Activated T-helper 2 cell treated with anti-CD3 and anti-CD28 coated beads, Interferon-gamma antibody, Interleukin-2, Interleukin-4, amounts not matched to agents 10 μg/mL and 5 μg/mL and 100 μg/mL, durations not matched to agents 14 hours and 24 hours and 36 hours (primary cell): ENCODE measurements at regions not wholly inside any gene's neighbourhood (a gene's known extent, or its start where the extent isn't known, plus 50 kb on each side); places are given as distances from the start of the nearest gene placed in this dataset.
"Not testable (repeated sequence)": the region's sequence is repeated elsewhere in the genome, so short reads cannot be mapped to it uniquely, and the experiment has no call there.

Experiments
- DNase-seq: peaks from one replicate; pipeline ENCODE4 v3.0.0; 2021; ENCODE audit warnings: low spot score
- H3K27ac Mint-ChIP-seq: one replicate; pipeline ENCODE4 v1.8.0; 2021; ENCODE audit warnings: mixed read lengths
- H3K27me3 Mint-ChIP-seq: one replicate; pipeline ENCODE4 v1.8.0; 2021; ENCODE audit warnings: low read depth, mixed read lengths
- H3K36me3 Mint-ChIP-seq: one replicate; pipeline ENCODE4 v1.8.0; 2021; ENCODE audit warnings: low read depth, mixed read lengths
- H3K4me1 Mint-ChIP-seq: one replicate; pipeline ENCODE4 v1.8.0; 2021; ENCODE audit warnings: low read depth, mixed read lengths
- H3K4me3 Mint-ChIP-seq: one replicate; pipeline ENCODE4 v1.8.0; 2021; ENCODE audit warnings: low read depth, mild to moderate bottlenecking, moderate library complexity, mixed read lengths
- H3K9me3 Mint-ChIP-seq: one replicate; pipeline ENCODE4 v1.8.0; 2021; ENCODE audit warnings: mixed read lengths
- intact Hi-C: fragments of 100-400 bp; cut with micrococcal nuclease; formaldehyde crosslinking; loops from one replicate; pipeline ENCODE4 v1.15.1; 2023

DNA sequence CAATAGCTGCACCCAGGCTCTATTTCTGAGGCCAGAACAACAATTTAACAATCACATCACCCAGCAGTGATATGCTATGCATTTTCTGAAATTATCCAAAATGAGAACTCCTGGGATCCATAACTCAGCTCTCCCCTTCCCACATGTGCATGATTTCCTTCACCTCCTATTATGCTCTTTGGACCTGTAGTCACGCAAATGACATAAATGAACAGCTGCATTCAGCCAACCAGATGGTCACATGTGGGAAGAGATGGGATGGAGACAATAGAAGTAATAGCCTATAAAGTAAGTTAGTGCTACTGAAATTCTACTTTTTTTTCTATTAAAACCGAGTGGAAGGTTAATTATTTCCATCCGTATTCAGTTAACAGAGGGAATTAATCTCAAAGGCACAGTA, 662.1 kb upstream of the ID4 start:
- H3K27ac Mint-ChIP-seq: no peak overlapping the region
- intact Hi-C loops: no loop called here
- no peaks in the 10 kb centered on the region for H3K4me1 Mint-ChIP-seq

DNA sequence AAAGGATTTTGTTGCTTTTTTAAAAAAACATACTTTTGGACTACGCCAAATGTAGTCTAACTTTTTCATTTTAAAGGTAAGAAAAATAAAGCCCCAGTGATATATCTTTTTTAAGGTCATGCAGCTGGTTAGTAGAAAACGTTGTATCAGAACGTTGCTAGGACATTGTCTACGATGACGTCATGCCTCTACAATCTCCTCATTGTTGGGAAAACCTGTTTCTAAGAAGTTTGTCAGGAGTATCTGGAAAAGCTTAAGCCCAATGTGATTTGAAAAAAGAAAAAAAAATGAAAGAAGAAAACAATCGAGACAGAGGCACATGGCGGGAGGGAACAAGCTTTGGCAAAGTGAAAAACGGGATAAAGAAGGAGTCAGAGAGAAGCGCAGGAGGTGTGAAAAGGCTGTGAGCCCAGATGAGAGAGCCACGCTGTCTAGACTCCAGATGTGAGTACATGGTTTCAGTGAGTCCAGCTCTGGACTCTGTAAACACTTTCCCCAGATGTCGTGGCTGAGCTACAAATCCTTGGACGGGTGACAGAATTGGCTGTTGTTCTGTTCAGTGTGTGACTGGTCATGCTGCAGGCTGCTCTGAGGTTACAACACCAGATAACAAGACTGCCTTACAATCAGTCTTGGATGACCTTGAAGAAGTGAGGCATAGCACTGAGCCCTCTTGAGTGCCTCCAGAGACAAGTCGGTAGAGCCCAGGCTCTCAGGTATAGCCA, 656.7 kb upstream of the ID4 start:
- H3K9me3 Mint-ChIP-seq: peaks cover 26% of the 10 kb centered on the region
- H3K27ac Mint-ChIP-seq: no peak overlapping the region
- no peak overlapping the region for H3K4me3 Mint-ChIP-seq
- no peaks in the 10 kb centered on the region for H3K27me3 Mint-ChIP-seq
- intact Hi-C loops: no loop called here
- H3K36me3 Mint-ChIP-seq: no peaks in the 10 kb centered on the region
- DNase-seq: no peak
- H3K4me1 Mint-ChIP-seq: no peaks in the 10 kb centered on the region

More for the DNA sequence above, 662.1 kb upstream of the ID4 start:
- no peak overlapping the region for H3K4me3 Mint-ChIP-seq
- no peak for DNase-seq
- H3K27me3 Mint-ChIP-seq: no peaks in the 10 kb centered on the region
- H3K36me3 Mint-ChIP-seq: no peaks in the 10 kb centered on the region
- H3K9me3 Mint-ChIP-seq: peaks cover 21% of the 10 kb centered on the region

DNA sequence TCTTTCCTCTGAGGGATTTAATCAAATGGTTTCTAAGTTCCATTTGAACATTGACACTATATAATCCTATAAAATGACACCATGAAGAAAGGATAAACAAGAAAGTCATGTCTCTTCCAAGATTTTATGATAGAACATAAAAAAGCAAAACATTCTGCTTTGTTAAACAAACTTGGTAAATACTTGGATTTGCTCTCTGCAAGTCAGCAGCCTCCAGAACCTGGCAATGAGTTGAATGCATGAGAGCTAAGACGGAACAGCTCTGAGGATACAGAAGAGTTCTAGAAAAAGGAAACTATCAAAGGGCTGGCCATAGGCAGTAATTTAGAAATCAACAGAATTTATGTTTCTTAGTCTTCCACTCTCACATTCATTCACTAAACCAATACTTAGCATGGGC, 656.0 kb upstream of the ID4 start:
- no peak overlapping the region for H3K4me3 Mint-ChIP-seq
- intact Hi-C loops: no loop called here
- H3K36me3 Mint-ChIP-seq: no peaks in the 10 kb centered on the region
- peaks cover 26% of the 10 kb centered on the region for H3K9me3 Mint-ChIP-seq
- no peak for DNase-seq
- no peak overlapping the region for H3K27ac Mint-ChIP-seq
- H3K27me3 Mint-ChIP-seq: no peaks in the 10 kb centered on the region
- H3K4me1 Mint-ChIP-seq: no peaks in the 10 kb centered on the region

DNA sequence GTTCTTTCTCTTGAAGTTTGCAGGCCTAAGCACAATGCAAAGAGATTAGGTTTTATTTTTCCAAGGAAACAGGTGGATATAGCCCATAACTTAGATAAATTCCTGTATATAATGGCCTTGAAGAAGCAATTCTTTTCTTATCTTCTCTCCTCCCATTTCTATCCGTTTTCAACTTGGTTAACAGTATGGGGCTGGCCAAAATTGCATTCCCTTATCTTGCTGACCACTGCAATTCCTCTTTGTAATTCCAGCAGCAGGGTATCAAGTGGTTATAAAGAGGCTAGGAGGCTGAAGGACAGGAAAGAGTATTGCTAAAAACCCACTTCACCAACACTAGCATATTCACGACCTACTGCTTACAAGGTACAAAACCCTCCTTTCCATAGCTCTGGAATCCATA, 643.5 kb upstream of the ID4 start:
- Mint-ChIP-seq H3K9me3 (peaks cover 11% of the 10 kb centered on the region), H3K4me1 (no peaks in the 10 kb centered on the region), H3K36me3 (no peaks in the 10 kb centered on the region), H3K27ac (no peak overlapping the region), H3K27me3 (no peaks in the 10 kb centered on the region), H3K4me3 (no peak overlapping the region)
- intact Hi-C loops: no loop called here
- no peak for DNase-seq

DNA sequence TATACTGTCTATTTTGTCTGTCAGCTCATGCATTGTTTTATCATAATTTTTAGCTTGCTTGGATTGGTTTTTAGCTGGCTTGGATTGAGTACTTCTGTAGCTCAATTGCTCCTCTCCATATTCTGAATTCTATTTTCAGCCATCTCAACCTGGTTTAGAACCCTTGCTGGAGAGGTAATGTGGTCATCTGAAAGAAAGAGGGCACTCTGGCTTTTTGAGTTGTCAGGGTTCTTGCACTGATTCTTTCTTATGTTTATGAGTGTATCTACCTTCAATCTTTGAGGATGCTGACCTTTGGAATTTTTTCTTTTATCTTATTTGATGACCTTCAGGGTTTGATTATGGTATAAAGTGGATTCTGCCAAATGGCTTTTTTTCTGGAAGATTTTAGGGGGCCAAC, 632.7 kb upstream of the ID4 start:
- intact Hi-C loops: no loop called here
- peaks cover 32% of the 10 kb centered on the region for H3K9me3 Mint-ChIP-seq
- H3K27me3 Mint-ChIP-seq: no peaks in the 10 kb centered on the region

DNA sequence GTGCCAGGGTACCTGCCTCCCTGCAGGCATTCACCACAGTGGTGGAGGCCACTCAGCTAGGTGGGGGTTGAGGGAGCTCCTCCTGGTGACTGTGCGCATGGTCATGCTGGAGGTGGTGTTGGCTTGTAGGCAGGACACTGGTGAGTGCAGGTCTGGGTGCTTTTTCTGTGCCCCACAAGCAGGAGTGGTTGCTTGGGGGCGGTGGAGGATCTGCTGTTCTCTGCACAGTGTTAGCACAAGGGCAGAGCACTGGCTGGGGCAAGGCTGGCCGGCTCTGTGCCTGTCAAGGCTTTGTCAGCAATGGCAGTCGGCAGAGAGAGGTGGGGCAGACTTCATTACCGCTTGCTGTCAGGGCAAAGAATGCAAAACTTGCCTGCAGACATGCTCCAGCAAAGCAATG, 632.1 kb upstream of the ID4 start:
- no peaks in the 10 kb centered on the region for H3K4me1 Mint-ChIP-seq
- intact Hi-C loops: no loop called here
- no peaks in the 10 kb centered on the region for H3K27me3 Mint-ChIP-seq

More for the DNA sequence above, 632.7 kb upstream of the ID4 start:
- H3K4me1 Mint-ChIP-seq: no peaks in the 10 kb centered on the region
- DNase-seq: no peak
- no peaks in the 10 kb centered on the region for H3K36me3 Mint-ChIP-seq
- H3K27ac Mint-ChIP-seq: no peak overlapping the region
- no peak overlapping the region for H3K4me3 Mint-ChIP-seq

DNA sequence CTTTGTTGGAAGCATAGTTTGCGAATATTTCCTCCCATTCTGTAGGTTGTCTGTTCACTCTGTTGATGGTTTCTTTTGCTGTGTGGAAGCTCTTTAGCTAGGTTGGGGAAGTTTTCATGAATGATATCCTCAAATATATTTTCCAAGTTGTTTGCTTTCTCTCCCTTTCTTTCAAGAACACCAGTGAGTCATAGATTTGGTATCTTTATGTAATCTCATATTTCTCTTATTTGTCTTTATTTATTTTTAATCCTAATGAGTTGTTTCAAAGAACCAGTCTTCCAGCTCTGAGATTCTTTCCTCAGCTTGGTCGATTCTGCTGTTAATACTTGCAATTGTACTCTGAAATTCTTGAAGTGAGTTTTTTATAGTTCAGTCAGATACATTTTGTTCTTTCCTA, 628.0 kb upstream of the ID4 start:
- DNase-seq: no peak
- intact Hi-C loops: no loop called here
- peaks cover 16% of the 10 kb centered on the region for H3K9me3 Mint-ChIP-seq
- H3K27ac Mint-ChIP-seq: no peak overlapping the region
- H3K4me3 Mint-ChIP-seq: no peak overlapping the region
- no peaks in the 10 kb centered on the region for H3K27me3 Mint-ChIP-seq
- no peaks in the 10 kb centered on the region for H3K4me1 Mint-ChIP-seq
- no peaks in the 10 kb centered on the region for H3K36me3 Mint-ChIP-seq

More for the DNA sequence above, 632.1 kb upstream of the ID4 start:
- Mint-ChIP-seq H3K27ac (no peak overlapping the region), H3K4me3 (no peak overlapping the region), H3K9me3 (peaks cover 33% of the 10 kb centered on the region), H3K36me3 (no peaks in the 10 kb centered on the region)
- DNase-seq: no peak

DNA sequence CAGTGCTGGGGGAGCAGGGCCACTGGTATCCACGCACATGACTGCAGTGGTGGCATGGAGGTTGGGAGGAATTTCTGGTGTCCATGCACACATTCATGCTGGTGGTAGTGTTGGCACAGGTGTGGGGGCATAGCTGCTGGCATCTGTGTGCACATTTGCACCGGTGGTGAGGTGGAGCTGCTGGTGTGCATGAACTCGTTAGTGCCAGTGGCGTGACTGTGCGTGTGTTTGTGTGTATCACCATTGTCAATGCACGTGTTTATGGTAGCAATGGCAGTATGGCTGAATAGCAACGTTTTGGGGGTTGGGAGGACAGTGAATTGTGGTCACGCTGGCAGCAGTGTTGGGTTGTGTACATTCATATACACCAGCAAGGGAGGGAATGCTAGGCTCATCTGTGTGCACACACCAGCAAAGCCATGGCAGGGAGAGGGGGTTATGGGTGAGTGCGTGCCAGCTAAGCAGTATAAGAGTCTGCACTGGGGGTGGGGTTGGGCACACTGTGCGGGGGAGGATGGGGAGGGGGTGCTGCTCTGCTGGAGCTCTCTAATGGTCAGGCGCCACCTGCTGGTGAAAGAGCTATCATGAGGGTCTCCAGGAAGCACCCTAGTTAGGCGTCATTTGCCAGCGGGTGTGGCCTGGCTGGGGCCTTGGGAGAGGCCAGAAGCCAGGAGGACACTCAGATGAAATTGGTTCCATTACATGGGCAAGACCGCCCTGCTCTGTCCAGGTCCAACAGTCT, 626.1 kb upstream of the ID4 start:
- no peak for DNase-seq
- intact Hi-C loops: no loop called here
- H3K36me3 Mint-ChIP-seq: no peaks in the 10 kb centered on the region
- H3K27ac Mint-ChIP-seq: no peak overlapping the region
- no peaks in the 10 kb centered on the region for H3K27me3 Mint-ChIP-seq
- peaks cover 16% of the 10 kb centered on the region for H3K9me3 Mint-ChIP-seq
- no peak overlapping the region for H3K4me3 Mint-ChIP-seq
- H3K4me1 Mint-ChIP-seq: no peaks in the 10 kb centered on the region

DNA sequence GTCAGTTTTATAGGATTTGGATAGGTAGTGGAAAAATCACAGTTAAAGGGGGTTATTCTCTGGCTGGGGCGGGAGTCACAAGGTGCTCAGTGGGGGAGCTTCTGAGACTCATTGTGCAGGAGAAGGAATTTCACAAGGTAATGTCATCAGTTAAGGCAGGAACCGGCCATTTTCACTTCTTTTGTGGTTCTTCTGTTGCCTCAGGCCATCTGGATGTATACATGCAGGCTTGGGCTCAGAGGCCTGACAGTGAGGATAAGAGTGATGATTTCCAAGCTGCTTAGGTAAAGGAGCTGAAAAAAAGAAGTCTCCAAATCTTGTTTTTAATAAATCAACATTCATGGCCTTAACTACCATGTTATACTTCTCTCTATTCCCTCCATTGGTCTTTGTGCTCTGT, 622.9 kb upstream of the ID4 start:
- intact Hi-C loops: no loop called here
- Mint-ChIP-seq H3K4me3 (no peak overlapping the region), H3K36me3 (no peaks in the 10 kb centered on the region), H3K27ac (no peak overlapping the region), H3K27me3 (no peaks in the 10 kb centered on the region), H3K4me1 (no peaks in the 10 kb centered on the region), H3K9me3 (peaks cover 14% of the 10 kb centered on the region)
- no peak for DNase-seq

DNA sequence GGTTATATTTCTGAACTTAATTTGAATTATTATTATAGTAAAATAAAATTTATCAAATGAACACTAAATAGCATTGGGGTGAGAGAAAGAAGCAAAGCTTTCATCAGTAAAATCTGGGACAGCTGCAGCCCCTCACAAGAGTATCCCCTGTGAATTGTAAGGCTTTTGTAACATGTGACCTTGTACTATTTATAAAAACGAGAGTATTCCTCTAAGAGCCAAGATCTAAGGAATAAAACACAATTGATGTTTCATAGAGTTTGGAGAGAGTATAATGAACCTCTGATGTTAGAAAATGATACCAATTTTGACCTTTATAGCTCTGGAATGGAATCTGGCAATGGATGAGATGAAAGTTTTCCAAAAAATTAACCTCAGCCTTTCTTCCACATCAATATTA, 617.2 kb upstream of the ID4 start:
- Mint-ChIP-seq H3K36me3 (no peaks in the 10 kb centered on the region), H3K27ac (no peak overlapping the region), H3K27me3 (no peaks in the 10 kb centered on the region), H3K4me1 (no peaks in the 10 kb centered on the region), H3K9me3 (peaks cover 14% of the 10 kb centered on the region), H3K4me3 (no peak overlapping the region)
- intact Hi-C loops: no loop called here
- DNase-seq: no peak

DNA sequence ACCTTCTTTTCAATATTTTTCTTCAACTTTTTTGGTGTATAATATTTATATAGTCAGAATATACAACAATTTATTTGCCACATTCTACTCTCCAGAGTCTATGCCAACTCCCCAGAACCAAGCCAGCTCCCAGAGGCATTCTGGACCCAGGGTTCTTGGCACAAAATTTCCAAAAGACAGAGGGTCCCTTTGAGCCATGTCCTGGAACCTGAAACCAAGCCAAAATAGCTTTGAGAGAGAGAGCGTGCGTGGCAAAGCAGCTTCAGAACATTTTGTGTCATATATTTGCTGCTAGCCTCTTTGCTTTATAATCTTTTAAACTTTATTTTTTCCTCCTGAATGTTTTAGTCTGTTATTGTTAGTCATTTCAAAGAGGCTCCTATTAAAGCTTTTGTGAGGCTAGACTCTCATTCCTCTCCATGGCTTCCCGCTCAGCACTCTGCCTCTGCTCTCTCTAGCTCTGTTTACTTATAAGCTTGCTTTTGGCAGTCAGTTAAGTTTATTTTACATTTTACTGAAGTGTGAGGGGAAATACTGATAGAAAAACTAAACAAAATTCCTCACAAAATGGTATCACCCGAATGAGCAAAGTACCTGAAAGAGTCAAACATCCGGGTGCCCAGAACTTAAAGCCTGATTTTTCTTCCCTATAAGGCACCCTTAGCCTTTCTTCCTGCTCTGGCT, 605.1 kb upstream of the ID4 start:
- Mint-ChIP-seq H3K4me1 (no peaks in the 10 kb centered on the region), H3K27me3 (no peaks in the 10 kb centered on the region), H3K36me3 (no peaks in the 10 kb centered on the region), H3K4me3 (no peak overlapping the region), H3K9me3 (peaks cover 8% of the 10 kb centered on the region), H3K27ac (no peak overlapping the region)
- DNase-seq: no peak
- intact Hi-C loops: no loop called here

DNA sequence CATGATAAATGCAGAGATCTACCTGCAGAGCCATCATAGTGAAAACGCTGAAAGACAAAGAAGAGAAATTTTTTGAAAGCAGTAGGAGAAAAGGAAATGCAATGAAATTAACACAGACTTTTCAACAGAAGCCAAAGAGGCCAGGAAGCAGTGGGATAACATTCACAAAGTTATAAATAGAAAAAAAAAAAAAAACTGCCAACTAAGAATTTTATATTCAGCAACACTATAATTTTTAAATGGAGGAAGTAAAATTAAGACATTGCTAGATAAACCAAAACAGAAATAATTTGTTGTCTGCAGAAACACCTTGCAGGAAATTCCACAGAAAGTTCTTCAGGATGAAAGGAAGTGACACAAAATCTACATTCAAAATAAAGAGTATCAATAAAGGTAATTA, 591.5 kb upstream of the ID4 start:
- H3K9me3 Mint-ChIP-seq: peaks cover 55% of the 10 kb centered on the region
- no peak overlapping the region for H3K4me3 Mint-ChIP-seq
- no peaks in the 10 kb centered on the region for H3K36me3 Mint-ChIP-seq
- H3K4me1 Mint-ChIP-seq: no peaks in the 10 kb centered on the region
- no peak overlapping the region for H3K27ac Mint-ChIP-seq
- DNase-seq: no peak
- no peaks in the 10 kb centered on the region for H3K27me3 Mint-ChIP-seq
- intact Hi-C loops: no loop called here

DNA sequence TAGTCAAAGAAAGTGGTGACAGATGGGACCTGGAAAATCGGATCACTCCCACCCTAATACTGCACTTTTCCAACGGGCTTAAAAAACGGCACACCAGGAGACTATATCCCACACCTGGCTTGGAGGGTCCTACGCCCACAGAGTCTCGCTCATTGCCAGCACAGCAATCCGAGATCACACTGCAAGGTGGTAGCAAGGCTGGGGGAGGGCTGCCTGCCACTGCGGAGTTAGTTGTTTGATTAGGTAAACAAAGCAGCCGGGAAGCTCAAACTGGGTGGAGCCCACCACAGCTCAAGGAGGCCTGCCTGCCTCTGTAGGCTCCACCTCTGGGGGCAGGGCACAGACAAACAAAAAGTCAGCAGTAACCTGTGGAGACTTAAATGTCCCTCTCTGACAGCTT, 590.0 kb upstream of the ID4 start:
- H3K4me1 Mint-ChIP-seq, intact Hi-C loops: not testable (repeated sequence)

More for the DNA sequence above, 590.0 kb upstream of the ID4 start:
- peaks cover 46% of the 10 kb centered on the region for H3K9me3 Mint-ChIP-seq
- not testable (repeated sequence) for DNase-seq, H3K4me3 Mint-ChIP-seq, H3K27me3 Mint-ChIP-seq, H3K36me3 Mint-ChIP-seq, H3K27ac Mint-ChIP-seq
